Epithelial cell of prostate (primary cell): ENCODE measurements at regions not wholly inside any gene's neighbourhood (a gene's known extent, or its start where the extent isn't known, plus 50 kb on each side); places are given as distances from the start of the nearest gene placed in this dataset.

Experiments used
- DNase-seq: peaks from one replicate; pipeline ENCODE4 v3.0.0-alpha.2; 2011; ENCODE audit warnings: low read depth, low spot score
- H3K27ac ChIP-seq: fragments of 450-650 bp; 2 replicates; pipeline ENCODE4 v1.5.1; 2017; ENCODE audit warnings: mild to moderate bottlenecking

DNA sequence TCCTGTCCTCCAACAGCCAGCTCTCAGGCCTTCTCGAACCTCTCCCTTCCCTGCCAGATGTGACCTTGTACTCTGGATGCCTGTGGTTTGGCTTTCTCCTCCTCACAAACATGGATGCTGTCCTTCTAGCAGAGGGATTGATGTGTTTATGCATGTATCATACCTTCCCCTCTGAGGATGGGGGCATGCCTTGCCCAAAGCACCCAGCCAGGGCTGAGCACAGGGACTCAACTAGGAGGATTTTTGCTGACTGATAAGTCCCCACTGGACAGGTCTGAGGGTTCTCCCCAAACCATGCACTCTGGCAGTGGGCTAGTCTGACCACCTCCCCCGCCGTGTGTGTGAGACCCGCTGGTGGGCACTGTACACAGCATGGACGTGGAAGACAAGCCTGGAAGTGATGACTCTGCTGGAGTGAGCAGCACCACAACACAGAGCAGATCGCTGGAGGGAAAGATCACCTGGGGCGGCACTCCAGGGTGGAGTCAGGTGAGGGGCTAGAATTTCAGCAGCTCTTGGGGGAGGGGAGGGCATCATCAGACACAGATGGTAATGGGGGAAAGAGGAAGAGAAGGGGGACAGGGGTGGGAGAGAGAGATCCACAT, 360.3 kb upstream of the ZNF507 start:
- H3K27ac ChIP-seq = no peak overlapping the region
- no peak for DNase-seq

GRCh38 chr19:31986951-31987350, 358.5 kb upstream of the ZNF507 start:
- DNase-seq = no peak
- no peak overlapping the region for H3K27ac ChIP-seq

GRCh38 chr19:31988256-31988655, 357.2 kb upstream of the ZNF507 start:
- H3K27ac ChIP-seq = no peak overlapping the region
- no peak for DNase-seq

GRCh38 chr19:31991984-31992655, 353.3 kb upstream of the ZNF507 start:
- H3K27ac ChIP-seq = no peak overlapping the region
- no peak for DNase-seq

- H3K27ac ChIP-seq = no peak overlapping the region
- no peak for DNase-seq
Observed at GRCh38 chr19:31992750-31993149, 352.7 kb upstream of the ZNF507 start.

DNA sequence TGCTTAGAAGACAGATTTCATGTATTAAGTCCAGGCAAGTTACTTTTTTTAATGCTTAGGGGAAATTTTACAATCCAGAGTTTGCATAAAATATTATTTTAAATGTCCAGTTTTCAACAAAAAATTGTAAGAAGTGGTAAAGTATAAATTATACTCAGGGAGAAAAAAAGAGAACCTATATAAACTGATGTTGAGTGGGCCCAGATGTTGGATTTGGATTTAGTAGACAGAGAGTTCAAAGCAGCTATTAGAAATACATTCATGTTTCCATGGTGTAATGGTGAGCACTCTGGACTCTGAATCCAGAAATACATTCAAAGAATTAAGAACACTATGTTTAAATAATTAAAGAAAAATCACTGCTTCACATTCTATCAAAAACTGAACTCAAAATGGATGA, 349.9 kb upstream of the ZNF507 start:
- H3K27ac ChIP-seq = no peak overlapping the region
- no peak for DNase-seq

DNA sequence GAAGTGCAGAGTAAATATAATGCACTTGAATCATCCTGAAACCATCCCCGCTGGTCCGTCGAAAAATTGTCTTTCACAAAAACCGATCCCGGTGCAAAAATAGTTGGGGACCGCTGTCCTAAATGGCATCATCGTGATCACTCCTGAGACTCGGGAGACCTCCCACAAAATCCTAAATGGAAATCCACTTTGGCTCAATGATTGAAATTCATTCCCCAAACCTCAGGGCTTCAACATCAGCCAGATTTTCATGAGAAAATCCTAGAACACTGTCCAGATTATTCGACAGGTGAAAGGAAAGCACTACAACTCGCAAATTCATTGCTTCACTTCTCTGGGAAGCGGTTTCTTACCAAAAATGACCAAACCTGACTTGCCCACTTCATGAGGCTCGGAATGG, 335.3 kb upstream of the ZNF507 start:
- H3K27ac ChIP-seq = no peak overlapping the region
- no peak for DNase-seq

DNA sequence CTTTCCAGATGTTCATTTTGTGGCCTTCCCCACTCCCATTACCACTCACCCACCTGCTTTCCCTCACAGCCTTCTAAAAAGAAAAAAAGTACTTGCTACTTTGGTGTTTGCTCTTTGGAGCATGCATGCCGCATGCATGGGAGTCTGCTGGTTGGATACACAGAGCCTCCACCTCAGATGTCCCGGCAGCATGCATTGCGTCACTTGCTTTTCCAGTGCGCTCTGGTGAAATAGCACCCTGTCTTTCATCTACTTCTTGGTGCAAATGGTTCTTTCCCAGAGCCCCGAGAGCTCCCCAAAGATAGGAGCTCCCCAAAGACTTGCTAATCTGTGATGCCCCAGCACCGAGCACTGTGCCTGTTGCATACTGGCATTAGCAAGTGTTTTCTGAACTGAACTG, 333.2 kb upstream of the ZNF507 start:
- DNase-seq = no peak
- no peak overlapping the region for H3K27ac ChIP-seq

DNA sequence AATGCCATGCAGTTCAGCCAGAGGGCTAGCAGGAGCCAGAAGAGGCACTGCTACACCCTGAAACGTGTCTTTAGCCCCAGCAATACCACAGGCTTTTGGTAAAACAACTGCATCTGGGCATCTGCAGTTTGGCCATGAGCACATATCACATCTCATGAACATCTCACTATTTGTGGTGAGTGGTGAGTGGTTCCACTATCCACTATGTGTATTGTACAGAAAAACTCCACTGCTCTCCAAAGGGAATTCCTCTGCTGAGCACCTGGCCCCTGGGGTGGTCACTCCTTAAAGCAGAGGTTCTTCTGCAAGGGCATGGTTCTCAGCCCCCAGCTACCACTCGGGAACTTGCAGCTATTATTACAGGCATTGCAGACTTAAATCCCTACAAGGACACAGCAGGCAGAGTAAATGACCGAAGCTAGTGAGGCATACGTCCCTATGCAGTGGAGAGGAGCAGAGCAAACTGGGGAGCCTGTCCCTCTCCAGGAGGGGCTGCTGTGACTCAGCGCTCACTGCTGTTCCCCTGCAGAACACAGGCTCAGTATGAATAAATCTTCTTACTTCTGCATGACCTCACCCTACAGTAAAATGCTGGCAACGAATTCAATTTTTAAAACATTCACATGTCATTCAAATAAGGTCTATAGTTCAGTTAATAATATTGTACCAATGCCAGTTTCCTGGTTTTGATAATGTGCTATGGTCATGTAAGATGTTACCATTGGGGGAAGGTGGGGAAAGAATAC, 332.4 kb upstream of the ZNF507 start:
- DNase-seq = no peak
- no peak overlapping the region for H3K27ac ChIP-seq

DNA sequence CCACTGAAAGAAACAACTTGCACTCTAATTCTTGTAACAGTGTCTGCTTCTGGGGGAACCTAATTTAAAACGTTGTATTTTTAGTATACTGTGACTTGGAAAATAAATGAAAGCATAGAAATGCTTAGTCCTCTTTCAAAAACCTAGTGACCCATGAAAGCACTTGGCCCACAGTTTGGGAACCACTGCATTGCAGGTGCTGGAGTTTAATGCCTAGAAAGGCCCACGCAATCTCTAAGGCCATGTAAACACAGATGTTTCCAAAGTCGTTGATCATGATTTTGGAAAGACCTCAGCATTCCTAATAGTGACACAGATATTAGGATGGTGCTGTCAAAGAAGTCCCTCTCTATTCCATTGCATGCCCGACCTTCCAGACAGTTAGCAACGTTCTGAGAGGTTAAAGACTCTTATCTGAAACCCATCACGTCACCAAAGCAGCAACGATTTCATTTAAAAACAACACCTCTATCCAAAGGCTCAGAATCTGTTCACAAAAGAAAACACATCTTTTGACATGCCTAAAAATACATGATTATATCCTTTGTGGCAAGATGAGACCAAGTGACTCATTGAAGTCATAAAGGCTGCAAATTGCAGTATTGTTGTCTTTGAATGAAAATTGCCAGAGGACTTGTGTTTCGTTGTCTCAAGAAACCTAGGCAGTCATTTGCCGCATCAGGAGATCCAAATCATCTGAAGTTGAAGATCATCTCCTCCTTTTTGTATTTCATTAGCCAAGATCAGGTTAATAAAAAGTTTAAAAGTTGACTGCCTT, 328.0 kb upstream of the ZNF507 start:
- DNase-seq = no peak
- peak overlapping the region; percentile 60 for H3K27ac ChIP-seq

DNA sequence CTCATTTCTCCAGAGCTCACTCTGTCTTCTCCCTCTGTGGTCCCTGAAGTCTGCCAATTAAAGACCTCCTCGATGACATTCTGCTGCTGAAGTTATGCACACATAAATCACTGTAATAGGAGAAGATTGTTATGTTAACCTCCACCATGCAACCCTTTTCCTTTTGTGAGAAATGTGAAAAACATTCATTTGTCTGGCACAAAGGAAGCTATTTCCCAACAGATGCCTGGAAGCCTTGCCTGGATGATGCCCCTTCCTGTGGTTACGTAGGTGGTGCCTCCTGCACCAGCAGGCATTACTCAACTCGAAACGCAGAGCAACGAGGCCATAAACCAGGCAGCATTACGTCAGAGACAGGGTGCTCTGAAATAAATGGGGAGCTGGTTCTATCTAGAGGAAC, 327.4 kb upstream of the ZNF507 start:
- peak; percentile 82 for DNase-seq
- H3K27ac ChIP-seq = peak overlapping the region; percentile 60

- DNase-seq = no peak
- no peak overlapping the region for H3K27ac ChIP-seq
Observed at GRCh38 chr19:32020538-32020937, 324.9 kb upstream of the ZNF507 start.

DNA sequence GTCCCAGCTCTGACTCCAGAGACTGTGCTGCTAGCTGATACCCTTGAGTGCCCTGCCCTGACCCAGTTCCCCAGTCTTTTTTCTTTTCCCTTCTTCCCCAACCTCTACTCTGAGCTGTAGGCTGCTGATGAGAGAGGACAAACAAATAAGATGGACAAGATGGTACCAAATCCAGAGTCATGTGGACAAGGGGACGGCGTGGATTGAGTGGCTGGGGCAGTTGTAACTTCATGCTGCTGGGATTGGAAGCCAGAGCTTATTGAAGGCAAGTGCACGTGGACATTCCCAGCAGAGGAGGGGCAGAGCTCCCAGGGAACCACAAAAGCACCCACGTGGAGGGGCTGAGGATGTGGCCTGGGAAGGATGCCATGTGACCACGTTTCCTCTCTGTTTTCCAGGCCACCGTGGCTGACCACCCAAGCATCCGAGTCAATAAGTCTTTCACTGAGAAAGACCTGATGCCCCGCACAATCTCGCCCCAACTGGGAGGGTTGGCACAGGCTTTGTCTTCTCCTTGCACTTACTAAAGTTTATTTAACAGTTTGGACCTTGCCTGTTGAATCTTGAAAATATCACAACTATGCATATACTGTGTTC, 323.3 kb upstream of the ZNF507 start:
- no peak for DNase-seq
- H3K27ac ChIP-seq = no peak overlapping the region

DNA sequence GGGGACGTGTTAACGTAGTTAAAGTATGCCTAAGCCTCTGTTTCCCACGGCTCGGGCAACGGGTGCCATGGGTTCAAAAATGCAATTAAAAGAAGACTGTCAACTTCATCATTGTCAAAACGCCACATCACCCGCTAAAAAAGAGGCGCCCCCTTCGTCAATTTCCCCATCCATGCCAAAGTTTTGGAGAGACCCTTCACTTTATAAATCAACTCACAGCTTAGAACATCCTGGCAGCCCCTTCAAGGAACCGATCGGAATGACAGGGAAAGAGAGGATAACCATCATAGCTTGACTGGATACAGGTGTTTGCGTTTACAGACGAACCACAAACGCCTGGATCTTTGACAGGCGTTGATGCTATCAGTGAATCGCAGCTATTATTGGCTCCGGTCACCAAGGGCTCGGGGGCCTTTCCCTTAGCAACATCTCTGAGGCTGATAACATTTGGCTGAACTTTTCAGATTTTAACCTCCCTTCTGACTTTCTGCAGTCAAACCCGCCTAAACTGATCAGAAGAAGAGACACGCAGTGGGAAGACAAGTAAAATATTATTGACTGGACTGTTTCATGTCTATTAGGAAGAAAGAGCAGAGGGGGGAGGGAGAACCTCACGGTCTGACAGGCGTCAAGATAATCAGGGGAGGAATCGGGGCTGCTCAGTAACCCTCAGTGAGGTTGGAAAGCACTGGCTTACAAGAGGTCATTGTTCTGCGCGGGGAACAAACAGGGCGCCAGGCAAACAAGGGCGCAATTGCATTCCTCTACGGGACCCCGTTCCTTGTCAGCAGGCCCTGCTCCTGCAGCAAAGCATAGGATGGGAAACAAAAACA, 322.5 kb upstream of the ZNF507 start:
- DNase-seq = no peak
- no peak overlapping the region for H3K27ac ChIP-seq

GRCh38 chr19:32023564-32023832, 321.9 kb upstream of the ZNF507 start:
- H3K27ac ChIP-seq = no peak overlapping the region

GRCh38 chr19:32029235-32029634, 316.2 kb upstream of the ZNF507 start:
- DNase-seq = no peak
- no peak overlapping the region for H3K27ac ChIP-seq

More at GRCh38 chr19:32023564-32023832, 321.9 kb upstream of the ZNF507 start:
- no peak for DNase-seq

DNA sequence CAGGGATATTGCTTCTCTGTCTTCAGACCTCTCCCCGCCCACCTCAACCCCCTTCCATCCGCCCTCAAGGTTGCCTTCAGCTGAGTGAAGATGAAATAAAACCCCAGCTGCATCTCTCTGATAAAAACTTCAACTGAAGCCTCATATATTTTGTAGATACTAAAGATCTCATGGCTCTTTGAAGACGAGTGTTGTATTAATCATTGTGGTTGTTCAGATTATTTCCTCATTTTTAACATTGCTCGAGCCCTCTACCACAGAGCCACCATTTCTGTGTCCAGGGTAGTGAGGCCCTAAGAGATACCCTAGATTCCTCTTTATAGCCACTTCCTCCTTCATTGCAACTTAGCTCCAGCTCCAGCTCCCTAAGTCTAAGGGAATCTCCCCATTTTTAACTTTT, 312.8 kb upstream of the ZNF507 start:
- H3K27ac ChIP-seq = no peak overlapping the region
- DNase-seq = no peak

GRCh38 chr19:32035626-32036025, 309.8 kb upstream of the ZNF507 start:
- no peak for DNase-seq
- H3K27ac ChIP-seq = no peak overlapping the region

DNA sequence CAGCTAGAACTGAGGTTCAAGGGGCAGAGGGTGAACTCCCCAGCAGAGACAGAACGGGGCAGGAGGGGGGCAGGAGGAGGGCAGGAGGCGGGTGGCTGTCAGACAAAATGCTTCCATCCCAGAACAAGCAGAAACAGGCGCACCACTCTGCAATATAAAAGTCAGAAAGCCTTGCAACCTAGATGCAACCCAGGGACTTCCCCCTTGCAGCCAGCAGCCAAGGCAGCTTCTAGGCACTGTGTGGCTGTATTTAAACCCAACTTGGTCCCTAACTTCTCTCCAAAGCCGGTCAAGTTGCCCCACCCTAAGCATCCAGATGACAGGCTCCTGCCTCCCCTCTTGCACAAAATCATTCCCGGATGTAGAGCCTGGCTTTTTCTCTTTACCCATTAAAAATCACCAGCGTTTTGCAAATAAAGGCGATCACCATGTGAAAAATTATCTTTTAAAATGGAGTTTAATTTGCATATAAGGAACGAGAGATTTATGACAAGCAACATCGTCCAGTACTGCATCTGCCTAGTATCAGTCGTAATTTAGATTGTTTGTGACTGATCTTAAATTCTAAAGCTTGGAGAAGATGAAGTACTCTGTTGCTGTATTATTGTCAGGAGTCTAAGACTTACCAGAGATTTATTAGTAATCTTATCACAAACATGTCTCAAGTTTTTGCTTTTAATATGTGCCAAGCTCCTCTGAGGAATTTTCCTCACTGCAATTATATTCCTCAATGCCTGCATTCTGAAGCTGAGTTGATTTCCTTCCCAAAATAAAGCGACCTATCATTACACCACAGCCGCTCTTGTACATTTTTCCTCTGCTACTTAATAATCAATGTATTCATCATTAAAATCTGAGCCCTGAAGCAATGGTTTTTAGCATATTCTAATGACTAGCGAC, 307.1 kb upstream of the ZNF507 start:
- no peak for DNase-seq
- H3K27ac ChIP-seq = no peak overlapping the region
